NCI-H128 (cell line): ENCODE measurements at regions not wholly inside any gene's neighbourhood (a gene's known extent, or its start where the extent isn't known, plus 50 kb on each side); places are given as distances from the start of the nearest gene placed in this dataset.
"Not testable (repeated sequence)": the region's sequence is repeated elsewhere in the genome, so short reads cannot be mapped to it uniquely, and the experiment has no call there.

Experiments
- DNase-seq: peaks from one replicate; lab custom pipeline; 2025; ENCODE audit not compliant: unreplicated experiment; lab: John Stamatoyannopoulos, UW

DNA sequence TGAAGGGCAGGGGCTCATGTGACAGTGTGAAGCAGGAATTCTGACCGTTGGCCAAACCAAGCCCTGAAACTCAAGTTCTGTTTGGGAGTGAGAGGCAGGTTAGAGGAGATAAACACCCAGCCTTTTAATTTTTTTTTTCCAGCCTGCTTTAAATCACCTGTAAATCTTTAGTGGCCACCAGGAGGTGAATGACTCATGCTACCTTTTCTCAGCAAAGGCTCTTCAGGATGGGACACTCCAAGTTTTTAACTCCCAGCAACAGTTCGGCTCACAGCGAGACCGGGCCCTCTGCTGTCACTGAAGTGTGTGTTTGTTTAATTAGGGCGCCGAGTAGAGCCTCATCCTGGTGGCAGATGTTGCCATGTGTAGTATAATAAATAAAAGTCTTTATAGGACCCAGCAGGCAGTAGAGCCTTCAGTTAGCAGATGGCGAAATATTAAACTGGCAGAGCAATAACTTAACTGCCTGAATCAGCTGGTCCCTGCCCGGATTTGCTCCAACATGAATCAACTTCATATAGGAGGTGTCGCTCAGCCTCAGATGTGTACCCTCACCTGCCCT, 180.3 kb downstream of the NPIPA7 start:
- not testable (repeated sequence) for DNase-seq

- not testable (repeated sequence) for DNase-seq
Observed at GRCh38 chr16:16561532-16561931, 182.6 kb downstream of the NPIPA7 start.

DNA sequence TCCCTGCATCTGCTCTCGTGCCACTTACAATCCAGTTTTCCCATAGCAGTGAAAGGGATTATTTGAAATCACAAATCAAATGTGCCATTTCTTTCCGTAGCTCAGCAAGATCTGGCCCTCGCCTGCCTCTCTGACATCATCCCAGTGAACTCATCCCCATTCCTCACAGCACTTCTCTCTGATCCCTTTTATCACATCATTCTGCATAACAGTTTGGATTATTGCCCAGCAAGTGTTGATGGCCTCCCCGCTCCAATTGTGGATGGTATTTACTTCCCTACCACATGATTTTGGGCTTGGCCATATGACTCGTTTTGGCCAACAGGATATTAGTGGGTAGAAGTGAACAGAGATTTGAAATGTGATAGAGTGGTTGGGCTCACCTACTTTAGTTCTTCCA, 185.0 kb downstream of the NPIPA7 start:
- not testable (repeated sequence) for DNase-seq

DNA sequence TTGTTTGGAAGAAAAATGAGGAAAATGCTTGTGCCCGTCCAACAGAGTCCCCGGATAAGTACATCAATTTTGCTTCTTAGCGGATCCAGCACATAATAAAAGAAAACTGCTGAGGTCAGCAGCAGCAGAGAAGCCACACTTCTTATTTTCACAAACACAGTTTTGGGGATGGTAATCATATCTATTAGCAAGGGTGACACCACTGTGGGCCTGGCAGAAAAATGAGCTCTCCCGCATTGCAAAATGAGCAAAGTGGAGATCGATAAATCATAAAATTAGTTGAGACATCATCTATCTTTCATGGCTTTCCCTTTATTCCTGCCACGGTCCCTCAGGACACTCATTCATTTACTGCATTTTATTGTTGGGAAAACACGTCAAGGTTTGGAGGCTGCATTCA, 186.4 kb downstream of the NPIPA7 start:
- DNase-seq = not testable (repeated sequence)

DNA sequence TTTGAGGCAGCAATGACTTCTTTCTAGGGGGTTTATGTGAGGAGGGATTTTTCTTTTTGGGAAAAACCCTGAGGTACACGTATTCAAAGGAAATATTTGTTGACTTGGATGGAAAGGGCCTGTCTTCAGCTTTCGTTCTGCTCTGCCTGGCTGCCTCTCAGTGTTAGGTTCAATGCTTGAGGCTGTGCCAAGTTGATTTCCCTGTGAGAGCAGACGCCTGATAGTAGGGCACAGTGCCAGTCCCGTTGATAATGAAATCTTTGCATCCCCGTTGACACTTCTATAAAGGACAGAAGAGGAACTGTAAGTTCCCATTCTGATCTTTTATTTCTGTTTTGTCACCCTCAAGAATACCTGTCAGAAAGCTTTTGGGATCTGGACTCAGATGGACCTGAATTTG, 191.1 kb downstream of the NPIPA7 start:
- not testable (repeated sequence) for DNase-seq

DNA sequence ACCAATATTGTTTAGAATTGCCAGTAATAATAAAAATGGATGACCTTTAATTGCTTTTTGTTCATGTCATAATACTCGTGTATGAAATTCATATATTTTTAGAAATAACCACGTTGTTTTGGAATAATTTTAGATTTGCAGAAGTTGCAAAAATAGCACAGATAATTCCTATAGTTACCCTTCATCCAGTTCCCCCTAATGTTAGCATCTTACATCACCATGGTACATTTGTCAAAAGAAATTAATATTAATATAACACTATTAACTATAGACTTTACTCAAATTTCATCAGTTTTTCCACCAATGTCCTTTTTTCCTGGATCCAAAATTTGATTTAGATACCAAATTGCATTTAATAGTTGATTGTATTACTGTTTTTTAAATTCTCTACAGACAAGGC, 191.9 kb downstream of the NPIPA7 start:
- not testable (repeated sequence) for DNase-seq

GRCh38 chr16:16572130-16572774, 193.3 kb downstream of the NPIPA7 start:
- DNase-seq = not testable (repeated sequence)

GRCh38 chr16:16577062-16577461, 198.1 kb downstream of the NPIPA7 start:
- not testable (repeated sequence) for DNase-seq

- DNase-seq = no peak
Observed at GRCh38 chr16:16578701-16579100, 199.8 kb downstream of the NPIPA7 start.

DNA sequence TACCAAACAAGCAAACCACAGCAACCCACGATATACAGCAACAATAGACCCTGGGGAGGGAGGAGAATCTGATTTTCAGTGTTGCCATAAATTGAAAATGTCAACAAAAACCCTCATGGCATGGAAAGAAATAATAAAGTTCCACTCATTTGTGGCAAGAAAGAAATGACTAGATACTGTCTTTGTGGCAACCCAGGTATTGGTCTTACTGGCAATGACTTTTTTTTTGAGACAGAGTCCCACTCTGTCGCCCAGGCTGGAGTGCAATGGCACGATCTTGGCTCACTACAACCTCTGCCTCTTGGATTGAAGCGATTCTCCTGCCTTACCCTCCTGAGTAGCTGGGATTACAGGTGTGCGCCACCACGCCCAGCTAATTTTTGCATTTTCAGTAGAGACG, 204.0 kb downstream of the NPIPA7 start:
- DNase-seq = not testable (repeated sequence)

- DNase-seq = not testable (repeated sequence)
Observed at GRCh38 chr16:16586073-16586651, 207.2 kb downstream of the NPIPA7 start.

DNA sequence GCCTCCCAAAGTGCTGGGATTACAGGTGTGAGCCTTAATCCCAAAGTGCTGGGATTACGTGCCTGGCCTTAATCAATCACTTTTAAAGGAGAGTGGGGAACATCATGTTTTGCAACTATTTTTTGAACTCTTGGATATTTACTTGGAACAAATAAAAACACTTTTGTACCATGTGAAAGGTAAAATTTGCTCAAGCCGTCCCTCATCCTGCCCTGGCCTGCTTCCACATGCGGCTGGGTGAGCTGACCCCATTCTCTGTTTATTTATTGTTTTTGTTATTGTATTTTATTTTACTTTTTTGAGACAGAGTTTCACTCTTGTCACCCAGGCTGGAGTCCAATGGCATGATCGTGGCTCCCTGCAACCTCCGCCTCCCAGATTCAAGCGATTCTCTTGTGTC, 208.0 kb downstream of the NPIPA7 start:
- not testable (repeated sequence) for DNase-seq

DNA sequence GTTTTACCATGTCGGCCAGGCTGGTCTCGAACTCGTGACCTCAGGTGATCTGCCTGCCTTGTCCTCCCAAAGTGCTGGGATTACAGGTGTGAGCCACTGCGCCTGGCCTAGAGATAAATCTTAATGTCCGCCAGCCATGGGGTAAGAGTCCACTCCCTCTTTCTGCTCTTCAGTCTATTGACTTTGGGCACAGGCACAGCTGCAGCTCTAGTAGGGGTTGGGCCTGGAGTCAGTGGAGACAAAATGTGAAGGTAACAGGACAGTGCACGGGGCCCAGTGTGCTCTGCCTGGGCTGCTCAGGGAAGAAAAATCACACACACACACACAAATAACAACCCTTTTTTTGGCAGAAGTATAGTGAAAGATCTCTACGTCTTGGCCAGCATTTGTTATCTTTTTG, 209.5 kb downstream of the NPIPA7 start:
- DNase-seq = not testable (repeated sequence)

- not testable (repeated sequence) for DNase-seq
Observed at GRCh38 chr16:16590654-16591318, 211.8 kb downstream of the NPIPA7 start.

DNA sequence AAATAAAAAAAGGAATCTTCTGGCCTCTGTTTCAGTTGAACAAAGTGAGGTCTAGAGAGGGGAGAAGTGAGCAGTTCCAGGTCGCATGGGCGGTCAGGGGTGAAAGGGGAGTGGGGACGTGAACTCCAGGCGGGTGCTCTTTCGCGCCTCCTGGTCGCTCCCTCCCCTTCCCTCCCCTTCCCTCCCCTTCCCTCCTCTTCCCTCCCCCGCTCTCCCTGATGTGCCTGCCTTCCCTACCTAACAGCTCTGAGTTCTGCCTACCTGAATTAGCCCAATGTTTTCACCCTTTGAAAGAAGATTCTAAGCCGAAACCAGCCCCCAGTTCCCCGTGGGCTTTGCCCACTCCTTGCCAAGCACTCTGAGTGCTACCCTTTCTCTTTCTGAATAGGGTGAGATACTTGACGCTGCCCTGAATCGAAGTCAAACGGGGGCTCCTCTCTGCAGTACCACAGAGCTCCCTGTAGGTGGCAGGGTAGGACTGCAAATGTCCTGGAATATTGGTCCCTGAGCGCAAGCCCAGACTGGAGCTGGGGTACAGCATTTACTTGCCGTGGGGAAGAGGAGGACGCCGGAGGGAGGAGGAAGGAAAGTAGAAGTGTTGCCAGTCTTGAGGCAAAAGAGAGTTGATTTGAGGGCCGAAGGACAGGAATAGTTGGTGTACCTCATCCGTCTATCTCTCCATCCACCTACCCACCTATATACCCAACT, 214.4 kb downstream of the NPIPA7 start:
- DNase-seq = not testable (repeated sequence)

DNA sequence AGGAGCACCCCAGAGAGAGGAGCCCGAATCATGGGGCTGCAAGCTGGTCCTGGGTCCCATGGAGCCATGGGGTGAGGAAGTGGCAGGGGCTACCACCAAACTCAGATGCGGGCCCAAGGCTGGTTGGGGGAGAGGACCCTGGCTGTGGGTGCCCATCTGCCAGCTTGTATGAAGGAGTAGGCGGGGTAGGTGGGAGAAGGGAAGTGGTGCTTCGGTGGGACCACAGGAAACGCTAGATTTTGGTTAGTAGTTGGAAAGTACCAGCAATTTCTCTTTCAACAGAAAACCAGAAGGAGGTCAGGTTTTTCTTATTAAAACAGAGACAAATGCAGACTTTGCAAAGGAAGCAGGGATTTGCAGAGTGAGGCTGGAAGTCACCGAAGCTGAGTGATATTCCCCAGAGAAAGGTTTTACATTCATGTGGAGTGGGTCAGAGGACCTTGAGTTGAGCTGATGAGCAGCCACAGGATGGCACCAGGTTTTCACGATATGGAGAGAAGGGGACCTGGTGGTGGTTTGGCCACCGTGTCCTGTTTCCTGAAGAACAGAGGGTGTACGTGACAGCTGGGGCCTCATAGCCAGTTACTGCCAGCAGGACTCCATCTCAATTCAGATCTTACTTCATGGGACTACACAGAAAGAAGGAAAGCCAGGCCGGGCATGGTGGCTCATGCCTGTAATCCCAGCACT, 216.2 kb downstream of the NPIPA7 start:
- DNase-seq = not testable (repeated sequence)

- DNase-seq = not testable (repeated sequence)
Observed at GRCh38 chr16:16601239-16601638, 222.3 kb downstream of the NPIPA7 start.

DNA sequence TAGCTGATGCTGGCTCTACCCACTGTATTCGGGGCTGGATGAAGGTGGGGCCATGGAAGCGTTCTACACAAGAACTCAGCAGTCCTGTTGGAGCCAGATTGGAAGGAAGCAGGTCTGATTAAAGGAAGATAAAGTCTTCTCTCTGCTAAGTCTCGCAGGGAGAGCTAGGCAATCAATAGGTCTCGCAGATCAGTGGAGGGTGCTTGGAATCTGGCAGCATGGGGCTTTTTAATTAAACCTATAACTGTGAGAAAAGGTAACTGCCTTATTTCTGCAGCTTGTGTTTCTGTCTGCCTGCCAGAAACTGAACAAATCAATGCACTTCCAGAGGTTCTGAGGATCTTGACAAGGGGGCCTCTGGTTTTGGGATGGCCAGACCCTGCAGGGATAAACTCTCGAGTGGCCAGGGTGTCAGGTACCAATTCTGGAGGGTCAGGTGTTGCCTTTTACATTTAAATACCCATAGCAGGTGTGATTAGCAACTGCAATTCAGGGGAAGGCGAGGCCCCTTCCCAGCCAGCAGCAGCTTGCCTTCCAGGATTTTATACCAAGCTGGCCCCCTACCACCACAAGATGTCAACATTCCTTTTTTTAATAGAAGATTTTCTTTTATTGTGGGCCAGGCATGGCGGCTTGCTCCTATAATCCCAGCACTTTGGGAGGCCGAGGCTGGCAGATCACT, 228.6 kb downstream of the NPIPA7 start:
- DNase-seq = not testable (repeated sequence)

- DNase-seq = not testable (repeated sequence)
Observed at GRCh38 chr16:16609627-16610026, 230.7 kb downstream of the NPIPA7 start.

DNA sequence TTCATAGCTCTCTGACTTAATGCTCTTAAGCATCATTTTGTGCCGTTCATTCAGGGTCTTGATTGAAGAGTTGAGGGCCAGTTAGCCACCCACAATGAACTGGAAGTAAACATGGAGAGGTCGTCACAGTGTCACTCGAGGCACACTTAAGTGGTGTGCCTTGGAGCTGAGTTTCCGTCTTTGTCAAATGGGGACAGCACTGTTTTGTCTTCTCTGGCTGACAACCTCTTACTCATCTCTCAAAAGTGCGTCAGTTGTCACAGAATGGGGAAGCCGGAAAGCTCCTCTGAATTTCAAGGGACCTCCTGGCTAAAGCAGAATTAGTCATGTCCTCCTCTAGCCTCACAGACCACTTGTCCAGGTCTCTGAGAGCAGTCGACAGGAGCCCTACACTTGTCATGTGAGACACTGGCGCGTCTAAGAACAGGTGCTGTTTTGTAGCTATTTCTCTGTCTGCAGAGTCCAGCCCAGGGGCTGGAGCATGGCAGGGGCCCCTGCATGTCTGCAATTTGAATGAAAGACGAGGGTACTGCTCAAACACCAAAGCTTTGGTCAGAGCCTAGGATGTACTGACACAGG, 231.5 kb downstream of the NPIPA7 start:
- not testable (repeated sequence) for DNase-seq
